GM12878 (cell line): ENCODE measurements at regions not wholly inside any gene's neighbourhood (a gene's known extent, or its start where the extent isn't known, plus 50 kb on each side); places are given as distances from the start of the nearest gene placed in this dataset.

Experiments
- ATAC-seq: fragments of 200-7000 bp; cut with Tn5 transposase; 3 replicates; pipeline ENCODE4 v1.9.1; 2020; ENCODE audit warnings: mild to moderate bottlenecking, moderate library complexity
- BruUV-seq: library from RNA; stranded (reverse); fragments of 400-500 nt; replicated peaks from 2 replicates; lab custom pipeline; 2021; lab: Mats Ljungman, UMichigan
- CTCF ChIA-PET: fragments of 300-600 bp; sonication (Branson Sonifier 250); formaldehyde crosslinking; extraction: SDS; loops from one replicate; lab custom pipeline; 2021; ENCODE audit warnings: inconsistent platforms; lab: Yijun Ruan, JAX
- POLR2A ChIA-PET: fragments of 350-600 bp; formaldehyde crosslinking; extraction: SDS; loops from one replicate; lab custom pipeline; 2021; ENCODE audit warnings: inconsistent platforms; lab: Charles Lee
- RAD21 ChIA-PET: fragments of 300-600 bp; sonication (Branson Sonifier 250); formaldehyde crosslinking; loops from one replicate; lab custom pipeline; 2023; ENCODE audit warnings: antibody characterized with exemption; ENCODE audit not compliant: unreplicated experiment; lab: Charles Lee
- SMC1A ChIA-PET: fragments of 300-600 bp; sonication (Branson Sonifier 250); formaldehyde crosslinking; loops from one replicate; lab custom pipeline; 2023; ENCODE audit not compliant: unreplicated experiment, uncharacterized antibody; lab: Charles Lee
- DNase-seq: peaks from one replicate; pipeline ENCODE4 v3.0.0-alpha.2; 2011; ENCODE audit warnings: low read depth, low spot score
- FAIRE-seq: peaks from 3 replicates; lab custom pipeline; 2011; peaks lifted over from hg19 to GRCh38; lab: Jason Lieb, UNC
- H2AFZ ChIP-seq: 2 replicates; pipeline ENCODE4 v1.6.0; 2011; ENCODE audit warnings: low read depth, low read length, control low read depth; ENCODE audit not compliant: control insufficient read depth
- H3K27ac ChIP-seq: 2 replicates; pipeline ENCODE4 v1.5.1; 2011; ENCODE audit warnings: control low read depth; ENCODE audit not compliant: control insufficient read depth, insufficient read depth
- H3K27me3 ChIP-seq, 2 experiments: replicated peaks in 1 of 2; 2 replicates each; pipeline versions ENCODE4 v1.6.0 to v1.6.1; 2011; ENCODE audit warnings: low read length in 1 of 2; ENCODE audit not compliant: control insufficient read depth in 2 of 2, insufficient read depth in 2 of 2
- H3K36me3 ChIP-seq, 2 experiments: 2 replicates each; pipeline ENCODE4 v1.5.1; 2011; ENCODE audit warnings: low read length in 1 of 2; ENCODE audit not compliant: control insufficient read depth in 2 of 2, insufficient read depth in 2 of 2
- H3K4me1 ChIP-seq: 2 replicates; pipeline ENCODE4 v1.6.1; 2011; ENCODE audit warnings: mild to moderate bottlenecking, low read length, moderate library complexity, mixed read lengths; ENCODE audit not compliant: control insufficient read depth, insufficient read depth
- H3K4me2 ChIP-seq: 2 replicates; pipeline ENCODE4 v1.6.0; 2011; ENCODE audit warnings: control low read depth; ENCODE audit not compliant: control insufficient read depth, insufficient read depth
- H3K4me3 ChIP-seq: fragments of 200-600 bp; sonication (generic); 2 replicates; pipeline ENCODE4 v1.5.1; 2016
- H3K79me2 ChIP-seq: 2 replicates; pipeline ENCODE4 v1.6.0; 2011; ENCODE audit warnings: low read length; ENCODE audit not compliant: control insufficient read depth, insufficient read depth
- H3K9ac ChIP-seq: 2 replicates; pipeline ENCODE4 v1.8.0; 2011; ENCODE audit warnings: low read length, control low read depth, mixed read lengths; ENCODE audit not compliant: control insufficient read depth, insufficient read depth
- H3K9me3 ChIP-seq: replicated peaks from 3 replicates; pipeline ENCODE4 v1.5.1; 2011; ENCODE audit warnings: mild to moderate bottlenecking, low read length; ENCODE audit not compliant: control insufficient read depth, insufficient read depth
- H4K20me1 ChIP-seq: 2 replicates; pipeline ENCODE4 v1.6.0; 2011; ENCODE audit not compliant: control insufficient read depth, insufficient read depth
- ASH2L ChIP-seq: fragments of 300-600, 200-600 bp; sonication (generic); IDR thresholded peaks from 2 replicates; pipeline ENCODE4 v1.6.1; 2017; ENCODE audit warnings: low read depth, mild to moderate bottlenecking, borderline replicate concordance
- BACH1 ChIP-seq: fragments of 450-650 bp; IDR thresholded peaks from 2 replicates; pipeline ENCODE4 v1.6.1; 2017; ENCODE audit warnings: mild to moderate bottlenecking, borderline replicate concordance
- ESRRA ChIP-seq: IDR thresholded peaks from 2 replicates; pipeline ENCODE4 v1.6.1; 2012; ENCODE audit warnings: mild to moderate bottlenecking, low read length, improper control_type of control experiment
- FOXM1 ChIP-seq: IDR thresholded peaks from 2 replicates; pipeline ENCODE4 v1.6.1; 2012; ENCODE audit warnings: low read depth, mild to moderate bottlenecking, inconsistent platforms, low read length, moderate library complexity
- IRF4 ChIP-seq: IDR thresholded peaks from 2 replicates; pipeline ENCODE4 v1.6.1; 2011; ENCODE audit warnings: low read depth, low read length
- JUNB ChIP-seq: IDR thresholded peaks from 2 replicates; pipeline ENCODE4 v1.6.1; 2016; ENCODE audit warnings: antibody characterized with exemption, mild to moderate bottlenecking
- JUND ChIP-seq: IDR thresholded peaks from 2 replicates; pipeline ENCODE4 v1.6.1; 2012; ENCODE audit warnings: low read depth, mild to moderate bottlenecking, low read length, improper control_type of control experiment, moderate library complexity
- NR2F1 ChIP-seq: fragments of 450-650 bp; conservative IDR thresholded peaks from 2 replicates; pipeline ENCODE4 v1.6.1; 2017; ENCODE audit warnings: mild to moderate bottlenecking
- WGBS: methylation state at CpG from one replicate; pipeline ENCODE4 v1.1.6; 2016; ENCODE audit warnings: low lambda C conversion rate; ENCODE audit not compliant: insufficient replicate concordance, insufficient coverage; ENCODE audit errors: missing lambda C conversion rate; 5-methylcytosine and 5-hydroxymethylcytosine counted together
- in situ Hi-C: fragments of 300-500 bp; cut with MboI; formaldehyde crosslinking; loops from 9 replicates; pipeline ENCODE4 v1.14.3; 2018; ENCODE audit warnings: mixed read lengths
- intact Hi-C: fragments of 100-400 bp; cut with micrococcal nuclease; formaldehyde crosslinking; loops from one replicate; pipeline ENCODE4 v1.14.2; 2022; ENCODE audit not compliant: unreplicated experiment
- TF ChIP-seq, protein P1 (sequence below): fragments of 450-650 bp; IDR thresholded peaks from 2 replicates; pipeline ENCODE4 v1.6.1; 2017; ENCODE audit warnings: mild to moderate bottlenecking, moderate library complexity
- TF ChIP-seq, protein P2 (sequence below): IDR thresholded peaks from 2 replicates; pipeline ENCODE4 v1.6.1; 2012; ENCODE audit warnings: low read length, inconsistent platforms

DNA sequence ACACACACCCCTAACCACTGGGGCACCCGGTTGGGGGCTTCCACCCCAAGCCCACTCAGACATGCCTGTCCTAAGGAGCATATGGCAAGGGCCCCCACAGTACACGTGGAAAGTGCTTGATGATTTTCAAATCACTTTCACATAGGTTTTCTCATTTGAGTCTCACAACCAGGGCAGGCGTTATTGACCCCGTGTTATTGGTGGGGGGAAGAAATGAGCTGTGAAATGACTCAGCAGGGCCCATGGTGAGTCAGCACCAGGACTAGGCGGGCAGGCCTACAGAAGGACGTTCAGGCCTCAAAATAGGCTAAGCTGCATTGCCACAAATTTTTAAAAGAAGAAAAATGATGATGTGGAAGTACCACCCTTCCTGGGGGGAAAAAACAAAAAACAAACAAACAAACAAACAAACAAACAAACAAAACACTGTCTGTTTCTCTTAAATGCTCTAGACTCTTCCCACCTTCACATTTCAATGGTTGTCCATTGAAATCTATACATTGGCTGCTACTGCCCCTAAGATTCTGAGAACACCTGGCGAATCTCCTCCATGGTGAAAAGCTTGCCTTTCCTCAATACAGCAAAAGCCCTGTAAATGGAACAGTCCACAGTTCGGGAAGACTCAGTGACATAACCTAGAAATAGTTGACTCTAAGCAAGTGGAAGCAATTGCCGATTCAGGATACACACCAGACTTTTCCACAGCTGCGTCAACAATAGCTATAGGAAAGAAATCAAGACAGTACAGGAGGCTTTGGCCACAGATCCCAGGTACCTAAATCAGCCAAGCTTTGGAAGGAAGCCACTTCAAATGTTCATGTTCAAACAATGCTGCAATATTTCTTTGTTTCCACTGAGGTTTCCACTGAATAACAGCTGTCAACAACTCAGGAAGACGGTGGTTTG, 234.7 kb downstream of the TOMM20 start:
- in situ Hi-C loops (no loop called here), intact Hi-C loops (no loop called here)
- Histone ChIP-seq H3K79me2 (no peaks in the 10 kb centered on the region), H3K4me3 (no peak overlapping the region), H3K36me3 (no peaks in the 10 kb centered on the region), H3K4me1 (peaks cover 4% of the 10 kb centered on the region; the same call in 1 of the 2 replicates), H3K4me2 (no peak overlapping the region), H4K20me1 (no peaks in the 10 kb centered on the region), H3K9ac (no peak overlapping the region), H2AFZ (0 out of 2 replicates have a peak overlapping the region, but pooled peaks have one; percentile 13), H3K9me3 (no peaks in the 10 kb centered on the region), H3K27ac (no peak overlapping the region), H3K27me3 (no peaks in the 10 kb centered on the region)
- TF ChIP-seq BACH1 = peak; percentile 89
- TF ChIP-seq NR2F1 = peak; percentile 51
- peak; percentile 60; the same call in 1 of the 2 replicates for TF ChIP-seq IRF4
- TF ChIP-seq JUND = 0 out of 2 replicates have a peak, but pooled peaks have one; percentile 43
- TF ChIP-seq, protein P1, sequence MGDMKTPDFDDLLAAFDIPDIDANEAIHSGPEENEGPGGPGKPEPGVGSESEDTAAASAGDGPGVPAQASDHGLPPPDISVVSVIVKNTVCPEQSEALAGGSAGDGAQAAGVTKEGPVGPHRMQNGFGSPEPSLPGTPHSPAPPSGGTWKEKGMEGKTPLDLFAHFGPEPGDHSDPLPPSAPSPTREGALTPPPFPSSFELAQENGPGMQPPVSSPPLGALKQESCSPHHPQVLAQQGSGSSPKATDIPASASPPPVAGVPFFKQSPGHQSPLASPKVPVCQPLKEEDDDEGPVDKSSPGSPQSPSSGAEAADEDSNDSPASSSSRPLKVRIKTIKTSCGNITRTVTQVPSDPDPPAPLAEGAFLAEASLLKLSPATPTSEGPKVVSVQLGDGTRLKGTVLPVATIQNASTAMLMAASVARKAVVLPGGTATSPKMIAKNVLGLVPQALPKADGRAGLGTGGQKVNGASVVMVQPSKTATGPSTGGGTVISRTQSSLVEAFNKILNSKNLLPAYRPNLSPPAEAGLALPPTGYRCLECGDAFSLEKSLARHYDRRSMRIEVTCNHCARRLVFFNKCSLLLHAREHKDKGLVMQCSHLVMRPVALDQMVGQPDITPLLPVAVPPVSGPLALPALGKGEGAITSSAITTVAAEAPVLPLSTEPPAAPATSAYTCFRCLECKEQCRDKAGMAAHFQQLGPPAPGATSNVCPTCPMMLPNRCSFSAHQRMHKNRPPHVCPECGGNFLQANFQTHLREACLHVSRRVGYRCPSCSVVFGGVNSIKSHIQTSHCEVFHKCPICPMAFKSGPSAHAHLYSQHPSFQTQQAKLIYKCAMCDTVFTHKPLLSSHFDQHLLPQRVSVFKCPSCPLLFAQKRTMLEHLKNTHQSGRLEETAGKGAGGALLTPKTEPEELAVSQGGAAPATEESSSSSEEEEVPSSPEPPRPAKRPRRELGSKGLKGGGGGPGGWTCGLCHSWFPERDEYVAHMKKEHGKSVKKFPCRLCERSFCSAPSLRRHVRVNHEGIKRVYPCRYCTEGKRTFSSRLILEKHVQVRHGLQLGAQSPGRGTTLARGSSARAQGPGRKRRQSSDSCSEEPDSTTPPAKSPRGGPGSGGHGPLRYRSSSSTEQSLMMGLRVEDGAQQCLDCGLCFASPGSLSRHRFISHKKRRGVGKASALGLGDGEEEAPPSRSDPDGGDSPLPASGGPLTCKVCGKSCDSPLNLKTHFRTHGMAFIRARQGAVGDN = peak; percentile 43; the same call in 1 of the 2 replicates
- TF ChIP-seq ASH2L = no peak
- TF ChIP-seq, protein P2, sequence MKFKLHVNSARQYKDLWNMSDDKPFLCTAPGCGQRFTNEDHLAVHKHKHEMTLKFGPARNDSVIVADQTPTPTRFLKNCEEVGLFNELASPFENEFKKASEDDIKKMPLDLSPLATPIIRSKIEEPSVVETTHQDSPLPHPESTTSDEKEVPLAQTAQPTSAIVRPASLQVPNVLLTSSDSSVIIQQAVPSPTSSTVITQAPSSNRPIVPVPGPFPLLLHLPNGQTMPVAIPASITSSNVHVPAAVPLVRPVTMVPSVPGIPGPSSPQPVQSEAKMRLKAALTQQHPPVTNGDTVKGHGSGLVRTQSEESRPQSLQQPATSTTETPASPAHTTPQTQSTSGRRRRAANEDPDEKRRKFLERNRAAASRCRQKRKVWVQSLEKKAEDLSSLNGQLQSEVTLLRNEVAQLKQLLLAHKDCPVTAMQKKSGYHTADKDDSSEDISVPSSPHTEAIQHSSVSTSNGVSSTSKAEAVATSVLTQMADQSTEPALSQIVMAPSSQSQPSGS = 0 out of 2 replicates have a peak, but pooled peaks have one; percentile 28
- peak; percentile 88 for TF ChIP-seq JUNB
- TF ChIP-seq ESRRA = no peak
- TF ChIP-seq FOXM1 = peak; percentile 67; the same call in 1 of the 2 replicates
- ChIA-PET CTCF (interaction anchor here (0.6 to 1.9 kb wide), 4 partner anchors 13 to 31 kb away, joined by 3 to 6 read pairs (median 3); no protein-coding TSS in a partner anchor), SMC1A (interaction anchor here (0.8 to 3.4 kb wide), 6 partner anchors 9 to 61 kb away, joined by 3 to 11 read pairs (median 4); no protein-coding TSS in a partner anchor), RAD21 (interaction anchor here (0.8 to 1.2 kb wide), 3 partner anchors 33 to 126 kb away, joined by 3 read pairs; no protein-coding TSS in a partner anchor), POLR2A (no interaction called here)
- peak; percentile 90 for ATAC-seq
- WGBS = 50% methylated on average over 11 of the region's 11 CpGs
- BruUV-seq = no TSS peak
- DNase-seq = no peak
- no peak for FAIRE-seq
